Glutamatergic neuron (in vitro differentiated cells): ENCODE measurements at regions not wholly inside any gene's neighbourhood (a gene's known extent, or its start where the extent isn't known, plus 50 kb on each side); places are given as distances from the start of the nearest gene placed in this dataset.

Source experiments
- DNase-seq: peaks from one replicate; pipeline ENCODE4 v3.0.0; 2022
- H3K27ac Mint-ChIP-seq: one replicate; pipeline ENCODE4 v1.8.0; 2020; ENCODE audit warnings: mild to moderate bottlenecking, mixed read lengths, inconsistent platforms; ENCODE audit not compliant: unreplicated experiment
- H3K27me3 Mint-ChIP-seq: one replicate; pipeline ENCODE4 v1.8.0; 2020; ENCODE audit warnings: mild to moderate bottlenecking, moderate library complexity, mixed read lengths, inconsistent platforms; ENCODE audit not compliant: unreplicated experiment
- H3K36me3 Mint-ChIP-seq: one replicate; pipeline ENCODE4 v1.8.0; 2020; ENCODE audit warnings: mild to moderate bottlenecking, mixed read lengths, inconsistent platforms; ENCODE audit not compliant: unreplicated experiment
- H3K4me1 Mint-ChIP-seq: one replicate; pipeline ENCODE4 v1.8.0; 2020; ENCODE audit warnings: mild to moderate bottlenecking, low read depth, mixed read lengths, inconsistent platforms; ENCODE audit not compliant: unreplicated experiment
- H3K4me3 Mint-ChIP-seq: one replicate; pipeline ENCODE4 v1.8.0; 2020; ENCODE audit warnings: mild to moderate bottlenecking, mixed read lengths, inconsistent platforms; ENCODE audit not compliant: unreplicated experiment
- H3K9me3 Mint-ChIP-seq: one replicate; pipeline ENCODE4 v1.8.0; 2020; ENCODE audit warnings: mild to moderate bottlenecking, moderate library complexity, mixed read lengths, inconsistent platforms; ENCODE audit not compliant: unreplicated experiment
- CTCF ChIP-seq: fragments of 200-600 bp; sonication (generic); IDR thresholded peaks from one replicate; pipeline ENCODE4 v1.5.0; 2021; ENCODE audit not compliant: partially characterized antibody, unreplicated experiment

- Mint-ChIP-seq H3K27ac (no peak overlapping the region), H3K27me3 (no peaks in the 10 kb centered on the region), H3K4me1 (no peaks in the 10 kb centered on the region), H3K9me3 (no peaks in the 10 kb centered on the region), H3K4me3 (no peak overlapping the region), H3K36me3 (no peaks in the 10 kb centered on the region)
- no peak for DNase-seq
- no peak for TF ChIP-seq CTCF
These were observed 167.7 kb upstream of the TBCA start for GRCh38 chr5:77943851-77944250.

- Mint-ChIP-seq H3K36me3 (no peaks in the 10 kb centered on the region), H3K4me1 (no peaks in the 10 kb centered on the region), H3K27me3 (no peaks in the 10 kb centered on the region), H3K9me3 (no peaks in the 10 kb centered on the region), H3K4me3 (no peak overlapping the region), H3K27ac (no peak overlapping the region)
- no peak for TF ChIP-seq CTCF
- DNase-seq = no peak
These were observed 166.6 kb upstream of the TBCA start for GRCh38 chr5:77942578-77943239.

GRCh38 chr5:77937015-77937908 lies 161.1 kb upstream of the TBCA start:
- H3K4me3 Mint-ChIP-seq = no peak overlapping the region
- peaks cover 1% of the 10 kb centered on the region for H3K9me3 Mint-ChIP-seq
- no peaks in the 10 kb centered on the region for H3K36me3 Mint-ChIP-seq
- TF ChIP-seq CTCF = no peak
- H3K4me1 Mint-ChIP-seq = no peaks in the 10 kb centered on the region
- H3K27ac Mint-ChIP-seq = no peak overlapping the region
- no peaks in the 10 kb centered on the region for H3K27me3 Mint-ChIP-seq
- no peak for DNase-seq

GRCh38 chr5:77936365-77936693 lies 160.2 kb upstream of the TBCA start:
- Mint-ChIP-seq H3K27ac (peak overlapping the region; percentile 14), H3K36me3 (no peaks in the 10 kb centered on the region), H3K9me3 (peaks cover 1% of the 10 kb centered on the region), H3K4me1 (no peaks in the 10 kb centered on the region), H3K4me3 (no peak overlapping the region), H3K27me3 (no peaks in the 10 kb centered on the region)
- no peak for TF ChIP-seq CTCF
- DNase-seq = no peak
